Vagina (tissue), 2 donors: ENCODE measurements at regions not wholly inside any gene's neighbourhood (a gene's known extent, or its start where the extent isn't known, plus 50 kb on each side); places are given as distances from the start of the nearest gene placed in this dataset.

Experiments
- DNase-seq, 2 donors: peaks; one replicate each; pipeline ENCODE4 v3.0.0-alpha.2; 2017; ENCODE audit errors: extremely low spot score in 2 of 2
- H3K27ac ChIP-seq: fragments of 200-600 bp; sonication (generic); one replicate; pipeline ENCODE4 v1.5.1; 2019
- H3K27me3 ChIP-seq: fragments of 200-600 bp; sonication (generic); one replicate; pipeline ENCODE4 v1.5.1; 2019
- H3K36me3 ChIP-seq, 2 donors: fragments of 200-600 bp; sonication (generic); one replicate each; pipeline ENCODE4 v1.5.1; 2017 to 2019
- H3K4me1 ChIP-seq: fragments of 200-600 bp; sonication (generic); one replicate; pipeline ENCODE4 v1.5.1; 2019
- H3K4me3 ChIP-seq, 2 donors: fragments of 200-600 bp; sonication (generic); 1 replicate in 1 of 2; 2 replicates in 1 of 2; pipeline ENCODE4 v1.5.1; 2016 to 2019
- H3K9me3 ChIP-seq: fragments of 200-600 bp; sonication (generic); one replicate; pipeline ENCODE4 v1.5.1; 2019
- CTCF ChIP-seq, 3 experiments: fragments of 450-650 bp in 2 of 3; fragments of 200-600 bp in 1 of 3; sonication (generic) in 1 of 3; IDR thresholded peaks; one replicate each; pipeline ENCODE4 v1.5.1; 2017 to 2019; ENCODE audit warnings: antibody characterized with exemption in 3 of 3, mild to moderate bottlenecking in 2 of 3, moderate library complexity in 2 of 3
- POLR2A ChIP-seq, 2 donors: fragments of 450-650 bp; IDR thresholded peaks; one replicate each; pipeline ENCODE4 v1.6.1; 2017; ENCODE audit warnings: antibody characterized with exemption in 2 of 2, mild to moderate bottlenecking in 2 of 2, moderate library complexity in 2 of 2
- POLR2AphosphoS5 ChIP-seq, 2 donors: sonication (generic); formaldehyde crosslinking; IDR thresholded peaks; one replicate each; pipeline ENCODE4 v1.9.0; 2017; ENCODE audit warnings: antibody characterized with exemption in 2 of 2, mild to moderate bottlenecking in 2 of 2, low read depth in 1 of 2; ENCODE audit not compliant: insufficient read depth in 1 of 2
- intact Hi-C: fragments of 100-400 bp; cut with DNase I; formaldehyde crosslinking; loops from one replicate; pipeline ENCODE4 v1.15.1; 2023

- Histone ChIP-seq H3K4me3 (no peak overlapping the region), H3K36me3 (no peaks in the 10 kb centered on the region), H3K27me3 (no peaks in the 10 kb centered on the region), H3K9me3 (no peaks in the 10 kb centered on the region), H3K4me1 (no peaks in the 10 kb centered on the region), H3K27ac (no peak overlapping the region)
- TF ChIP-seq CTCF (IDR thresholded peaks at IDR 0.05) (no peak), POLR2AphosphoS5 (IDR thresholded peaks at IDR 0.05; ENCODE audit: insufficient read depth in 1 of 2, low read depth in 1 of 2) (no peak), POLR2A (IDR thresholded peaks at IDR 0.05) (no peak)
- no peak for DNase-seq
- intact Hi-C loops: no loop called here
Observed at GRCh38 chr6:960356-960755, 267.4 kb upstream of the EXOC2 start.

GRCh38 chr6:958488-958887 lies 265.5 kb upstream of the EXOC2 start:
- Histone ChIP-seq H3K4me3 (no peak overlapping the region), H3K9me3 (no peaks in the 10 kb centered on the region), H3K36me3 (no peaks in the 10 kb centered on the region), H3K4me1 (no peaks in the 10 kb centered on the region), H3K27me3 (no peaks in the 10 kb centered on the region), H3K27ac (no peak overlapping the region)
- no peak for TF ChIP-seq CTCF (IDR thresholded peaks at IDR 0.05)
- no peak for TF ChIP-seq POLR2AphosphoS5 (IDR thresholded peaks at IDR 0.05; ENCODE audit: insufficient read depth in 1 of 2, low read depth in 1 of 2)
- TF ChIP-seq POLR2A (IDR thresholded peaks at IDR 0.05): no peak
- intact Hi-C loops: no loop called here
- no peak for DNase-seq

GRCh38 chr6:951399-952181 lies 258.7 kb upstream of the EXOC2 start:
- DNase-seq: no peak
- Histone ChIP-seq H3K4me3 (no peak overlapping the region), H3K36me3 (no peaks in the 10 kb centered on the region), H3K4me1 (peaks cover 7% of the 10 kb centered on the region), H3K27me3 (no peaks in the 10 kb centered on the region), H3K9me3 (no peaks in the 10 kb centered on the region), H3K27ac (no peak overlapping the region)
- intact Hi-C loops: no loop called here
- TF ChIP-seq POLR2A (IDR thresholded peaks at IDR 0.05) (no peak), POLR2AphosphoS5 (IDR thresholded peaks at IDR 0.05; ENCODE audit: insufficient read depth in 1 of 2, low read depth in 1 of 2) (no peak), CTCF (IDR thresholded peaks at IDR 0.05) (no peak)

- TF ChIP-seq CTCF (IDR thresholded peaks at IDR 0.05) (no peak), POLR2A (IDR thresholded peaks at IDR 0.05) (no peak), POLR2AphosphoS5 (IDR thresholded peaks at IDR 0.05; ENCODE audit: insufficient read depth in 1 of 2, low read depth in 1 of 2) (no peak)
- no peaks in the 10 kb centered on the region for H3K36me3 ChIP-seq
- DNase-seq: no peak
- no peak overlapping the region for H3K4me3 ChIP-seq
- H3K9me3 ChIP-seq: no peaks in the 10 kb centered on the region
- intact Hi-C loops: no loop called here
- no peak overlapping the region for H3K27ac ChIP-seq
- H3K27me3 ChIP-seq: no peaks in the 10 kb centered on the region
- H3K4me1 ChIP-seq: peaks cover 7% of the 10 kb centered on the region
Observed at GRCh38 chr6:947235-947934, 254.4 kb upstream of the EXOC2 start.

- no peak overlapping the region for H3K27ac ChIP-seq
- H3K27me3 ChIP-seq: no peaks in the 10 kb centered on the region
- no peak for DNase-seq
- TF ChIP-seq POLR2AphosphoS5 (IDR thresholded peaks at IDR 0.05; ENCODE audit: insufficient read depth in 1 of 2, low read depth in 1 of 2): no peak
- no peak for TF ChIP-seq POLR2A (IDR thresholded peaks at IDR 0.05)
- TF ChIP-seq CTCF (IDR thresholded peaks at IDR 0.05): no peak
- H3K4me1 ChIP-seq: peaks cover 7% of the 10 kb centered on the region
- no peaks in the 10 kb centered on the region for H3K36me3 ChIP-seq
- intact Hi-C loops: no loop called here
- no peaks in the 10 kb centered on the region for H3K9me3 ChIP-seq
- no peak overlapping the region for H3K4me3 ChIP-seq
Observed at GRCh38 chr6:946546-946945, 253.6 kb upstream of the EXOC2 start.
